Neural crest cell (in vitro differentiated cells): ENCODE measurements at regions not wholly inside any gene's neighbourhood (a gene's known extent, or its start where the extent isn't known, plus 50 kb on each side); places are given as distances from the start of the nearest gene placed in this dataset.

ENCODE experiments used
- DNase-seq: peaks from one replicate; pipeline ENCODE4 v3.0.0; 2021; ENCODE audit warnings: low read depth, mixed read lengths, low spot score
- H3K27ac Mint-ChIP-seq: one replicate; pipeline ENCODE4 v1.8.0; 2021; ENCODE audit warnings: mild to moderate bottlenecking, mixed read lengths; ENCODE audit not compliant: unreplicated experiment
- H3K27me3 Mint-ChIP-seq: 2 replicates; pipeline ENCODE4 v1.8.0; 2021; ENCODE audit warnings: low read depth, mild to moderate bottlenecking, mixed read lengths
- H3K36me3 Mint-ChIP-seq: 2 replicates; pipeline ENCODE4 v1.8.0; 2021; ENCODE audit warnings: low read depth, mild to moderate bottlenecking, mixed read lengths
- H3K4me1 Mint-ChIP-seq: 2 replicates; pipeline ENCODE4 v1.8.0; 2021; ENCODE audit warnings: mixed read lengths
- H3K4me3 Mint-ChIP-seq: one replicate; pipeline ENCODE4 v1.8.0; 2021; ENCODE audit warnings: mild to moderate bottlenecking, mixed read lengths
- H3K9me3 Mint-ChIP-seq: 2 replicates; pipeline ENCODE4 v1.8.0; 2021; ENCODE audit warnings: mixed read lengths
- CTCF ChIP-seq: fragments of 200-600 bp; sonication (generic); conservative IDR thresholded peaks from 2 replicates; pipeline ENCODE4 v1.5.0; 2021; ENCODE audit warnings: antibody characterized with exemption, mild to moderate bottlenecking

GRCh38 chr21:22754746-22755145 lies 1756.5 kb downstream of the NCAM2 start:
- H3K27me3 Mint-ChIP-seq: no peaks in the 10 kb centered on the region
- no peak for DNase-seq
- no peak for TF ChIP-seq CTCF
- no peaks in the 10 kb centered on the region for H3K9me3 Mint-ChIP-seq
- no peak overlapping the region for H3K27ac Mint-ChIP-seq
- H3K4me3 Mint-ChIP-seq: no peak overlapping the region
- no peaks in the 10 kb centered on the region for H3K4me1 Mint-ChIP-seq
- no peaks in the 10 kb centered on the region for H3K36me3 Mint-ChIP-seq

GRCh38 chr21:22758478-22758877 lies 1760.3 kb downstream of the NCAM2 start:
- Mint-ChIP-seq H3K4me1 (no peaks in the 10 kb centered on the region), H3K36me3 (no peaks in the 10 kb centered on the region), H3K27ac (no peak overlapping the region), H3K9me3 (no peaks in the 10 kb centered on the region), H3K4me3 (no peak overlapping the region), H3K27me3 (no peaks in the 10 kb centered on the region)
- no peak for TF ChIP-seq CTCF
- no peak for DNase-seq

- Mint-ChIP-seq H3K9me3 (no peaks in the 10 kb centered on the region), H3K27me3 (no peaks in the 10 kb centered on the region), H3K36me3 (no peaks in the 10 kb centered on the region), H3K4me3 (no peak overlapping the region), H3K4me1 (no peaks in the 10 kb centered on the region), H3K27ac (no peak overlapping the region)
- DNase-seq: no peak
- TF ChIP-seq CTCF: no peak
Observed at GRCh38 chr21:22762463-22762862, 1764.3 kb downstream of the NCAM2 start.

- no peak overlapping the region for H3K27ac Mint-ChIP-seq
- no peaks in the 10 kb centered on the region for H3K9me3 Mint-ChIP-seq
- H3K36me3 Mint-ChIP-seq: no peaks in the 10 kb centered on the region
- no peaks in the 10 kb centered on the region for H3K4me1 Mint-ChIP-seq
- no peaks in the 10 kb centered on the region for H3K27me3 Mint-ChIP-seq
- no peak for TF ChIP-seq CTCF
- DNase-seq: no peak
- no peak overlapping the region for H3K4me3 Mint-ChIP-seq
Observed at GRCh38 chr21:22763442-22763841, 1765.2 kb downstream of the NCAM2 start.

GRCh38 chr21:22764222-22764621 lies 1766.0 kb downstream of the NCAM2 start:
- no peak overlapping the region for H3K27ac Mint-ChIP-seq
- no peak for TF ChIP-seq CTCF
- no peak for DNase-seq
- no peaks in the 10 kb centered on the region for H3K27me3 Mint-ChIP-seq
- no peaks in the 10 kb centered on the region for H3K36me3 Mint-ChIP-seq
- H3K4me3 Mint-ChIP-seq: no peak overlapping the region
- no peaks in the 10 kb centered on the region for H3K4me1 Mint-ChIP-seq
- no peaks in the 10 kb centered on the region for H3K9me3 Mint-ChIP-seq

GRCh38 chr21:22791376-22791775 lies 1793.2 kb downstream of the NCAM2 start:
- no peaks in the 10 kb centered on the region for H3K27me3 Mint-ChIP-seq
- TF ChIP-seq CTCF: no peak
- no peak overlapping the region for H3K4me3 Mint-ChIP-seq
- no peaks in the 10 kb centered on the region for H3K9me3 Mint-ChIP-seq
- no peaks in the 10 kb centered on the region for H3K36me3 Mint-ChIP-seq
- no peak for DNase-seq
- H3K27ac Mint-ChIP-seq: no peak overlapping the region
- no peaks in the 10 kb centered on the region for H3K4me1 Mint-ChIP-seq
